ENCODE measurements at regions not wholly inside any gene's neighbourhood (a gene's known extent, or its start where the extent isn't known, plus 50 kb on each side); places are given as distances from the start of the nearest gene placed in this dataset.

DNA sequence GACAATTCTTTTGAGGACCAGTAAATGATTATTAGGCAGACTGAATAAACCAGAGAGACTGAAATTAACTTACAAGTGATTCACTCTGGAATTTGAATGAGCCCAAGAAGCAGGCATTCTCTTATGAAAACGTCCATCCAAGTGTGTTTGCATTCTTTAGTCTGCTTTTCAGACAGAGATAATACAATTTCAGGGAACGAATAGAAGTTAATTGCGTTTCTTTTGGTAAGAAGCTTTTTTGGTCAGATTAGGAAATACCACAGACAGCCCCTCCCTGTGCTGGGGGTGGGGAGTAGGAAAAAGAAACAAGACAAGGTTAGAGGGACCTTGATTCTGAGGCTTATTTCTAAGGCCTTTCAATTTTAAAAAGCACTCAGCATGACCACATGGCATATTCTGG is 874.4 kb downstream of the SUCLG1 start:
- H3K4me1 ChIP-seq (ENCODE audit: insufficient read depth): no peaks in the 10 kb centered on the region
- H3K27me3 ChIP-seq: no peaks in the 10 kb centered on the region
- no peak overlapping the region for H3K4me3 ChIP-seq
- no peaks in the 10 kb centered on the region for H3K79me2 ChIP-seq
- WGBS (ENCODE audit: low lambda C conversion rate, missing lambda C conversion rate): 27% methylated on average over 3 of the region's 3 CpGs
- no peak for DNase-seq (ENCODE audit: low spot score)
- H3K9me2 ChIP-seq (replicated peaks; ENCODE audit: insufficient read depth): no peaks in the 10 kb centered on the region
- no peak overlapping the region for H3K27ac ChIP-seq
- peak overlapping the region; percentile 8 for H2AFZ ChIP-seq
- no peaks in the 10 kb centered on the region for H4K20me1 ChIP-seq (ENCODE audit: insufficient read depth, poor library complexity, severe bottlenecking)
- H3K9me3 ChIP-seq (ENCODE audit: low read depth): no peaks in the 10 kb centered on the region
- peak overlapping the region; percentile 34 for H3K4me2 ChIP-seq
- TF ChIP-seq EZH2 (IDR thresholded peaks at IDR 0.05; ENCODE audit: borderline replicate concordance): no peak
- H3K36me3 ChIP-seq (replicated peaks; ENCODE audit: insufficient read depth, low read depth): no peaks in the 10 kb centered on the region

DNA sequence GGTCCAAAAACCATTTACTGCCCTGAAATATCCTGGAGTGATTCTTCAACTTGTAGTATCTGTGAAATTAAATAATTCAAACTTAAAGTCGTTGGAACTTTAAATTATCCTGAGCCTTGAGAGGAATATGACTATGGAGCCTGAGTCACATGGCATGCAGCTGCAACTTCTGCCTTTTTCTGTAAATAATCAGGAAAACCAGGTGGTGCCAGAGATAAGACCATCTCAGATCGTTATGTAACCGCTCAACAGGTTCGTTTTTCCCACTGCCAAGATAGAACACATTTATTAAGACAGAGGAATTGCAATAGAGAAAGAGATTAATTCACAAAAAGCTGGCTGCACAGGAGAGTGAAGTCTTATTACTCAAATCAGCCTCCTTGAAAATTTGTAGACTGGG is 876.5 kb downstream of the SUCLG1 start:
- Histone ChIP-seq H3K4me3 (no peak overlapping the region), H3K36me3 (replicated peaks; ENCODE audit: insufficient read depth, low read depth) (no peaks in the 10 kb centered on the region), H3K27me3 (no peaks in the 10 kb centered on the region), H3K79me2 (no peaks in the 10 kb centered on the region), H4K20me1 (ENCODE audit: insufficient read depth, poor library complexity, severe bottlenecking) (no peaks in the 10 kb centered on the region), H2AFZ (no peak overlapping the region), H3K27ac (no peak overlapping the region), H3K4me1 (ENCODE audit: insufficient read depth) (no peaks in the 10 kb centered on the region), H3K4me2 (no peak overlapping the region), H3K9me3 (ENCODE audit: low read depth) (no peaks in the 10 kb centered on the region), H3K9me2 (replicated peaks; ENCODE audit: insufficient read depth) (no peaks in the 10 kb centered on the region)
- TF ChIP-seq EZH2phosphoT487 (IDR thresholded peaks at IDR 0.05; ENCODE audit: low read depth, severe bottlenecking, unreplicated experiment): no peak
- TF ChIP-seq, protein P1, sequence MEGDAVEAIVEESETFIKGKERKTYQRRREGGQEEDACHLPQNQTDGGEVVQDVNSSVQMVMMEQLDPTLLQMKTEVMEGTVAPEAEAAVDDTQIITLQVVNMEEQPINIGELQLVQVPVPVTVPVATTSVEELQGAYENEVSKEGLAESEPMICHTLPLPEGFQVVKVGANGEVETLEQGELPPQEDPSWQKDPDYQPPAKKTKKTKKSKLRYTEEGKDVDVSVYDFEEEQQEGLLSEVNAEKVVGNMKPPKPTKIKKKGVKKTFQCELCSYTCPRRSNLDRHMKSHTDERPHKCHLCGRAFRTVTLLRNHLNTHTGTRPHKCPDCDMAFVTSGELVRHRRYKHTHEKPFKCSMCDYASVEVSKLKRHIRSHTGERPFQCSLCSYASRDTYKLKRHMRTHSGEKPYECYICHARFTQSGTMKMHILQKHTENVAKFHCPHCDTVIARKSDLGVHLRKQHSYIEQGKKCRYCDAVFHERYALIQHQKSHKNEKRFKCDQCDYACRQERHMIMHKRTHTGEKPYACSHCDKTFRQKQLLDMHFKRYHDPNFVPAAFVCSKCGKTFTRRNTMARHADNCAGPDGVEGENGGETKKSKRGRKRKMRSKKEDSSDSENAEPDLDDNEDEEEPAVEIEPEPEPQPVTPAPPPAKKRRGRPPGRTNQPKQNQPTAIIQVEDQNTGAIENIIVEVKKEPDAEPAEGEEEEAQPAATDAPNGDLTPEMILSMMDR (IDR thresholded peaks at IDR 0.05; ENCODE audit: poor library complexity): no peak
- no peak for TF ChIP-seq EZH2 (IDR thresholded peaks at IDR 0.05; ENCODE audit: borderline replicate concordance)
- DNase-seq (ENCODE audit: low spot score): no peak
- WGBS (ENCODE audit: low lambda C conversion rate, missing lambda C conversion rate): 53% methylated on average over 4 of the region's 4 CpGs

DNA sequence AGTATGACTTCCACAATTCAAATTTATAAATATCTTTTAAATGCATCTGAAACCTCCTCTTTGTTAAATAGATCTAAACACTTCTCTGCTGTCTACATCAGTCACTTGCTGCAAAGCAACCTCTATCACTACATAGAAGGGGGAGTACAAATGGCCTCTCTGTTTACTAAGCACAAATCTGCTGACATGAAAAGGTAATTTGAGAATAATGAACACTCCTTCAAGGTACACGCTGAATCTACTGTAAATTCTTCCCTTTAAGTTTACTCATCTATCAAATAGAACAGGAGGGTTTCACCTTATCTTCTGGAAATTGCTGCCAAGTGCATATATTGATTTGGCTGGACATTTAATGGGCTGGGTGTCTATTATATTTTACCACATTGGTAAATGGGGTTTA is 879.6 kb downstream of the SUCLG1 start:
- H3K79me2 ChIP-seq: no peaks in the 10 kb centered on the region
- no peak overlapping the region for H3K27ac ChIP-seq
- no peaks in the 10 kb centered on the region for H3K27me3 ChIP-seq
- no peak overlapping the region for H3K4me3 ChIP-seq
- H3K4me2 ChIP-seq: no peak overlapping the region
- H3K9me2 ChIP-seq (replicated peaks; ENCODE audit: insufficient read depth): no peaks in the 10 kb centered on the region
- TF ChIP-seq, protein P1 (IDR thresholded peaks at IDR 0.05; ENCODE audit: poor library complexity): no peak
- TF ChIP-seq EZH2phosphoT487 (IDR thresholded peaks at IDR 0.05; ENCODE audit: low read depth, severe bottlenecking, unreplicated experiment) (no peak), EZH2 (IDR thresholded peaks at IDR 0.05; ENCODE audit: borderline replicate concordance) (no peak)
- no peaks in the 10 kb centered on the region for H3K36me3 ChIP-seq (replicated peaks; ENCODE audit: insufficient read depth, low read depth)
- no peak overlapping the region for H2AFZ ChIP-seq
- H3K4me1 ChIP-seq (ENCODE audit: insufficient read depth): no peaks in the 10 kb centered on the region
- H3K9me3 ChIP-seq (ENCODE audit: low read depth): no peaks in the 10 kb centered on the region
- 33% methylated on average over 1 of the region's 1 CpG for WGBS (ENCODE audit: low lambda C conversion rate, missing lambda C conversion rate)
- no peak for DNase-seq (ENCODE audit: low spot score)
- H4K20me1 ChIP-seq (ENCODE audit: insufficient read depth, poor library complexity, severe bottlenecking): no peaks in the 10 kb centered on the region

DNA sequence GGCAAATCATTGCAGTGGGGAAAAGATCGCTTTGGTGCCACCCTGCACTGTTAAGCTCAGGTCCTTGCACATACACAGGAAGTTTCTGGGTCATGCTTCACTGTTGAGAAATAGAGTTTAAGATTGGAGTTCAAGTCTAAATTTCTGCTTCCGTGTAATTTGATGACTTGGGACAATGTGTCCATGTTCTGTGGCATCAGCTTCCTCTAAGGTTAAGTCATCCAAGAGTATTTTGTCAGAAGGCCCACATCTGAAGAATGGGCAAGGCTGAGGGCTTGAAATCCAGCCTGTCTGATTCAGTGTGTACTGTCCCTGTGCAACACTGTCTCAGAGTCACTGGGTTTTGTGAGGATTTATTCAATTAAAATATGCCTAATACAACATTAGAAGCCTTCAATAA is 880.7 kb downstream of the SUCLG1 start:
- DNase-seq (ENCODE audit: low spot score): no peak
- Histone ChIP-seq H3K27me3 (no peaks in the 10 kb centered on the region), H3K79me2 (no peaks in the 10 kb centered on the region), H3K9me2 (replicated peaks; ENCODE audit: insufficient read depth) (no peaks in the 10 kb centered on the region), H3K4me2 (no peak overlapping the region), H2AFZ (no peak overlapping the region), H3K36me3 (replicated peaks; ENCODE audit: insufficient read depth, low read depth) (no peaks in the 10 kb centered on the region), H4K20me1 (ENCODE audit: insufficient read depth, poor library complexity, severe bottlenecking) (no peaks in the 10 kb centered on the region), H3K9me3 (ENCODE audit: low read depth) (no peaks in the 10 kb centered on the region), H3K4me1 (ENCODE audit: insufficient read depth) (no peaks in the 10 kb centered on the region), H3K4me3 (no peak overlapping the region), H3K27ac (no peak overlapping the region)
- TF ChIP-seq EZH2 (IDR thresholded peaks at IDR 0.05; ENCODE audit: borderline replicate concordance) (no peak), EZH2phosphoT487 (IDR thresholded peaks at IDR 0.05; ENCODE audit: low read depth, severe bottlenecking, unreplicated experiment) (no peak)
- TF ChIP-seq, protein P1 (IDR thresholded peaks at IDR 0.05; ENCODE audit: poor library complexity): no peak
- WGBS (ENCODE audit: low lambda C conversion rate, missing lambda C conversion rate): 77% methylated on average over 2 of the region's 2 CpGs
